T-cell (primary cell): ENCODE measurements at regions not wholly inside any gene's neighbourhood (a gene's known extent, or its start where the extent isn't known, plus 50 kb on each side); places are given as distances from the start of the nearest gene placed in this dataset.

Source experiments
- ATAC-seq, 4 experiments: fragments of 200-7000 bp in 3 of 4; fragments of 150-1000 bp in 1 of 4; cut with Tn5 transposase; replicated peaks in 1 of 4; 1 replicate in 3 of 4; 2 replicates in 1 of 4; pipeline ENCODE4 v1.10.0; 2021; ENCODE audit warnings: moderate library complexity in 3 of 4, mild to moderate bottlenecking in 2 of 4, moderate number of reproducible peaks in 1 of 4
- CTCF ChIA-PET, 2 donors: fragments of 300-600 bp; sonication (Branson Sonifier 250); formaldehyde crosslinking; loops; one replicate each; lab custom pipeline; 2022; ENCODE audit warnings: antibody characterized with exemption in 2 of 2; lab: Charles Lee
- POLR2A ChIA-PET, 2 donors: fragments of 300-600 bp; sonication (Branson Sonifier 250); formaldehyde crosslinking; loops; one replicate each; lab custom pipeline; 2022; ENCODE audit warnings: antibody characterized with exemption in 2 of 2; lab: Charles Lee
- DNase-seq, 35 experiments: peaks; one replicate each; pipeline versions ENCODE4 v3.0.0 to v3.0.0-alpha.2; 2013 to 2023
- H3K27ac ChIP-seq: one replicate; pipeline ENCODE4 v1.5.1; 2013; ENCODE audit warnings: low read length
- H3K27me3 ChIP-seq, 2 experiments: replicated peaks in 1 of 2; 1 replicate in 1 of 2; 2 replicates in 1 of 2; pipeline versions ENCODE4 v1.6.1 to v1.7.0; 2013; ENCODE audit warnings: low read length in 1 of 2, mixed read lengths in 1 of 2; ENCODE audit not compliant: control insufficient read depth in 2 of 2, insufficient read depth in 2 of 2; ENCODE audit errors: extremely low read depth in 1 of 2
- H3K36me3 ChIP-seq, 2 donors: 1 replicate in 1 of 2; 2 replicates in 1 of 2; pipeline versions ENCODE4 v1.6.1 to v1.7.0; 2013; ENCODE audit warnings: low read length in 1 of 2; ENCODE audit not compliant: control insufficient read depth in 2 of 2, insufficient read depth in 1 of 2; ENCODE audit errors: extremely low read depth in 1 of 2
- H3K4me1 ChIP-seq, 2 experiments: 1 replicate in 1 of 2; 2 replicates in 1 of 2; pipeline versions ENCODE4 v1.6.1 to v1.7.0; 2013; ENCODE audit warnings: low read length in 2 of 2, mixed read lengths in 1 of 2; ENCODE audit not compliant: insufficient read depth in 2 of 2, control insufficient read depth in 1 of 2; ENCODE audit errors: extremely low read depth in 1 of 2
- H3K4me3 ChIP-seq, 2 donors: 1 replicate in 1 of 2; 2 replicates in 1 of 2; pipeline versions ENCODE4 v1.5.1 to v1.7.0; 2013; ENCODE audit warnings: mild to moderate bottlenecking in 2 of 2, low read length in 1 of 2, moderate library complexity in 1 of 2; ENCODE audit not compliant: control insufficient read depth in 1 of 2; ENCODE audit errors: extremely low read depth in 1 of 2
- H3K9me3 ChIP-seq: 2 replicates; pipeline ENCODE4 v1.7.0; 2013
- H3K27ac Mint-ChIP-seq, 2 donors: one replicate each; pipeline ENCODE4 v1.8.0; 2020 to 2021; ENCODE audit warnings: mild to moderate bottlenecking in 2 of 2, mixed read lengths in 2 of 2
- H3K27me3 Mint-ChIP-seq, 2 donors: one replicate each; pipeline ENCODE4 v1.8.0; 2021 to 2022; ENCODE audit warnings: mixed read lengths in 2 of 2
- H3K36me3 Mint-ChIP-seq: one replicate; pipeline ENCODE4 v1.8.0; 2021; ENCODE audit warnings: mixed read lengths
- H3K4me1 Mint-ChIP-seq, 3 donors: one replicate each; pipeline ENCODE4 v1.8.0; 2020 to 2022; ENCODE audit warnings: mixed read lengths in 3 of 3, mild to moderate bottlenecking in 1 of 3
- H3K4me3 Mint-ChIP-seq, 3 donors: one replicate each; pipeline ENCODE4 v1.8.0; 2020 to 2022; ENCODE audit warnings: mild to moderate bottlenecking in 3 of 3, mixed read lengths in 3 of 3, moderate library complexity in 3 of 3
- H3K9me3 Mint-ChIP-seq, 3 donors: one replicate each; pipeline ENCODE4 v1.8.0; 2020 to 2022; ENCODE audit warnings: mixed read lengths in 3 of 3
- WGBS: methylation state at CpG from one replicate; pipeline ENCODE4 v1.1.5; 2013; ENCODE audit warnings: missing lambda C conversion rate; ENCODE audit not compliant: insufficient coverage; 5-methylcytosine and 5-hydroxymethylcytosine counted together

DNA sequence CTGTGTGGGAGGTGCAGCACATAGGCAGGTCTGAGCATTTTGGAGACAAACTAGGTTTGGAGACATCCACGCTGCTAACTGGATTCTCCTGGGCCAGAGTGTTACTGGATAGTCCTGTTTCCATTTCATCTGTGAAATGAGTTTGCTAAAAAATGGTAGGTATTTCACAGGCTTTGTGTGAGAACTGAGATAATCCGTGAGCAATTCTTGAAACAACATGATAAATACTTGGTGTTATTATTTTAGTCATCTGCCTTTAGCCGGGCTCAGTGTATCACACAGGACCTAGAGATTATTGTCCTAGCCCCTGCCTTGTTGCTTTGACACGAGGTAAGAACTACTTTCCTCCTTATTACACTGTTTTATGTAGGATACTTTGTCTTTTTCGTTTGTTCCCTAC lies 63.0 kb downstream of the PRR18 start:
- Mint-ChIP-seq H3K27me3 (peaks cover 0 to 3% of the 10 kb centered on the region in 2 donors), H3K36me3 (no peaks in the 10 kb centered on the region), H3K9me3 (no peaks in the 10 kb centered on the region), H3K4me1 (peaks cover 21 to 42% (median 22%) of the 10 kb centered on the region in 3 donors), H3K4me3 (peak overlapping the region in 2 of 3 donors; percentile 75 to 79), H3K27ac (peak overlapping the region; percentile 74 to 90)
- DNase-seq (no peak), ATAC-seq (no peak)
- Histone ChIP-seq H3K36me3 (no peaks in the 10 kb centered on the region), H3K4me1 (peaks cover 10 to 25% of the 10 kb centered on the region in 2 experiments), H3K9me3 (no peaks in the 10 kb centered on the region), H3K27ac (peak overlapping the region; percentile 45), H3K4me3 (no peak overlapping the region), H3K27me3 (peaks cover 0 to 9% of the 10 kb centered on the region in 2 experiments)
- WGBS, result 85% methylated on average over 1 of the region's 5 CpGs
- ChIA-PET POLR2A (no interaction called here), CTCF (interaction anchor here in 1 of 2 donors (0.6 kb wide), 1 partner anchor 8 kb away, joined by 3 read pairs; no protein-coding TSS in a partner anchor)

DNA sequence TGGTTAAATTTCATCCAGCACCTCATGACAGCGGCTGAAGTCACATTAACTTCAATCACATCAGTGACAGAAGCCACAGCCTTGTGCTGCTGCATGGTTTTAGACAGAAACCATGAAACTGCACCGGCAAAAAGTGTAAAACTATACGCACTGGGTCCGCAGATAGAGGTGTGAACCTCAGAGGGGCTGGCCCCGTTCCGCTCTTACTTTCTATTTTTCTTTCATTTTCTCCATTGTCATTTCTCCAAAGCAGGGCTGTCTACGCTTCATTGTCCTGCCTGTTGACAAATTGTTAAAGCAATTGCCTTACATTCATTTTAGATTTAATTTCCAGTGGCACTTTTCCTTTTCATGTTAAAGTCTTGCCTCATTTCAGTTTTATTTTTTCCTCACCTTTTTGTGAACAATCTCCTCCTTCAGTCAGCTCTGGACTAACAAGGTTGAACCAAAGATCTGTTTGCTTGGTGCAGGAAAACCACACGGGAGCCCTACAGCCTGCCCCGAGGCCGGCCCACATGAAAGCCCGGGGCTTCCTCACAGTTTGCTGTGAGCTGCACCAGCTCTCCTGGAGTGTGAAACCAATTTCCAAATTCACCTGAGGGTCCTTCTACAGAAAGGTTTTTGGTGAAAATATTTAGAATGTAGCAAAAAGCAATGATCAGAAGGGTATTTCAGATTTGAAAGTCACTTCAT lies 63.7 kb downstream of the PRR18 start:
- Mint-ChIP-seq H3K4me1 (peaks cover 21 to 42% (median 22%) of the 10 kb centered on the region in 3 donors), H3K4me3 (peak overlapping the region; percentile 66 to 79 (median 75)), H3K27ac (peak overlapping the region; percentile 74 to 90), H3K9me3 (no peaks in the 10 kb centered on the region), H3K27me3 (no peaks in the 10 kb centered on the region), H3K36me3 (no peaks in the 10 kb centered on the region)
- peak overlapping the region; percentile 45 for H3K27ac ChIP-seq
- CTCF ChIA-PET, result no interaction called here
- H3K4me1 ChIP-seq, result peaks cover 10 to 25% of the 10 kb centered on the region in 2 experiments
- POLR2A ChIA-PET, result no interaction called here
- WGBS, result under 1% methylated on average over 8 of the region's 11 CpGs
- DNase-seq (peak in 12 of 35 experiments; percentile 9 to 56 (median 26)), ATAC-seq (peak; percentile 80 to 84 (median 82))
- peaks cover 0 to 9% of the 10 kb centered on the region in 2 experiments for H3K27me3 ChIP-seq
- H3K4me3 ChIP-seq, result peak overlapping the region; percentile 33 to 42
- H3K36me3 ChIP-seq, result no peaks in the 10 kb centered on the region
- H3K9me3 ChIP-seq, result no peaks in the 10 kb centered on the region

- Mint-ChIP-seq H3K27me3 (peaks cover 3 to 10% of the 10 kb centered on the region in 2 donors), H3K9me3 (no peaks in the 10 kb centered on the region), H3K27ac (peak overlapping the region in 1 of 2 donors; percentile 39), H3K4me3 (no peak overlapping the region), H3K4me1 (peaks cover 21 to 44% (median 22%) of the 10 kb centered on the region in 3 donors), H3K36me3 (no peaks in the 10 kb centered on the region)
- no peaks in the 10 kb centered on the region for H3K9me3 ChIP-seq
- DNase-seq (no peak), ATAC-seq (no peak)
- ChIA-PET CTCF (no interaction called here), POLR2A (no interaction called here)
- WGBS, result 90% methylated on average over 2 of the region's 4 CpGs
- no peaks in the 10 kb centered on the region for H3K36me3 ChIP-seq
- H3K27me3 ChIP-seq, result peaks cover 0 to 9% of the 10 kb centered on the region in 2 experiments
- no peak overlapping the region for H3K4me3 ChIP-seq
- no peak overlapping the region for H3K27ac ChIP-seq
- H3K4me1 ChIP-seq, result peaks cover 10 to 25% of the 10 kb centered on the region in 2 experiments
These were observed 65.3 kb downstream of the PRR18 start for GRCh38 chr6:166242888-166243287.

GRCh38 chr6:166241974-166242373 lies 66.2 kb downstream of the PRR18 start:
- H3K27me3 Mint-ChIP-seq, result peaks cover 3 to 15% of the 10 kb centered on the region in 2 donors
- Histone ChIP-seq H3K4me3 (no peak overlapping the region), H3K36me3 (no peaks in the 10 kb centered on the region), H3K27ac (no peak overlapping the region), H3K9me3 (no peaks in the 10 kb centered on the region), H3K27me3 (peaks cover 0 to 14% of the 10 kb centered on the region in 2 experiments), H3K4me1 (peaks cover 10 to 25% of the 10 kb centered on the region in 2 experiments)
- no peak for DNase-seq
- ChIA-PET POLR2A (no interaction called here), CTCF (no interaction called here)
- no peak overlapping the region for H3K27ac Mint-ChIP-seq
- no peak overlapping the region for H3K4me3 Mint-ChIP-seq
- H3K9me3 Mint-ChIP-seq, result no peaks in the 10 kb centered on the region
- 92% methylated on average over 4 of the region's 6 CpGs for WGBS
- no peaks in the 10 kb centered on the region for H3K36me3 Mint-ChIP-seq
- no peak for ATAC-seq
- peaks cover 16 to 42% (median 21%) of the 10 kb centered on the region in 3 donors for H3K4me1 Mint-ChIP-seq

GRCh38 chr6:166240889-166241288 lies 67.3 kb downstream of the PRR18 start:
- no peak overlapping the region for H3K27ac Mint-ChIP-seq
- Histone ChIP-seq H3K27ac (no peak overlapping the region), H3K36me3 (no peaks in the 10 kb centered on the region), H3K27me3 (peaks cover 0 to 16% of the 10 kb centered on the region in 2 experiments), H3K4me3 (no peak overlapping the region), H3K9me3 (no peaks in the 10 kb centered on the region), H3K4me1 (peaks cover 10 to 25% of the 10 kb centered on the region in 2 experiments)
- 84% methylated on average over 3 of the region's 11 CpGs for WGBS
- H3K4me3 Mint-ChIP-seq, result no peak overlapping the region
- no peaks in the 10 kb centered on the region for H3K36me3 Mint-ChIP-seq
- peaks cover 16 to 34% (median 21%) of the 10 kb centered on the region in 3 donors for H3K4me1 Mint-ChIP-seq
- peaks cover 3 to 20% of the 10 kb centered on the region in 2 donors for H3K27me3 Mint-ChIP-seq
- ATAC-seq (no peak), DNase-seq (no peak)
- ChIA-PET CTCF (interaction anchor here in 1 of 2 donors (0.7 kb wide), 1 partner anchor 1349 kb away, joined by 3 read pairs; no protein-coding TSS in a partner anchor), POLR2A (no interaction called here)
- no peaks in the 10 kb centered on the region for H3K9me3 Mint-ChIP-seq

GRCh38 chr6:166237617-166238016 lies 70.0 kb upstream of the TBXT start:
- Histone ChIP-seq H3K4me3 (no peak overlapping the region), H3K27ac (no peak overlapping the region), H3K27me3 (peaks cover 0 to 22% of the 10 kb centered on the region in 2 experiments), H3K9me3 (no peaks in the 10 kb centered on the region), H3K36me3 (no peaks in the 10 kb centered on the region), H3K4me1 (peaks cover 1 to 9% of the 10 kb centered on the region in 2 experiments)
- H3K4me1 Mint-ChIP-seq, result peaks cover 4 to 22% (median 7%) of the 10 kb centered on the region in 3 donors
- ChIA-PET CTCF (no interaction called here), POLR2A (no interaction called here)
- no peak overlapping the region for H3K27ac Mint-ChIP-seq
- H3K4me3 Mint-ChIP-seq, result no peak overlapping the region
- peaks cover 14 to 36% of the 10 kb centered on the region in 2 donors for H3K27me3 Mint-ChIP-seq
- ATAC-seq (no peak), DNase-seq (no peak)
- H3K9me3 Mint-ChIP-seq, result no peaks in the 10 kb centered on the region
- WGBS, result 70% methylated on average over 4 of the region's 5 CpGs
- no peaks in the 10 kb centered on the region for H3K36me3 Mint-ChIP-seq
